SK-N-SH (cell line): ENCODE measurements at regions not wholly inside any gene's neighbourhood (a gene's known extent, or its start where the extent isn't known, plus 50 kb on each side); places are given as distances from the start of the nearest gene placed in this dataset.

Experiments
- CTCF ChIA-PET: fragments of 300-600, 350-600 bp; formaldehyde crosslinking; extraction: SDS; loops from one replicate; lab custom pipeline; 2021; lab: Yijun Ruan, JAX
- POLR2A ChIA-PET: fragments of 350-600 bp; sonication (Branson Sonifier 250); formaldehyde crosslinking; extraction: SDS; loops from one replicate; lab custom pipeline; 2020; ENCODE audit warnings: antibody characterized with exemption, inconsistent platforms; lab: Yijun Ruan, JAX
- DNase-seq: peaks from one replicate; pipeline ENCODE4 v3.0.0; 2012
- H2AFZ ChIP-seq: fragments of 200-600 bp; sonication (generic); 2 replicates; pipeline ENCODE4 v1.8.1; 2016; ENCODE audit warnings: antibody characterized with exemption, mild to moderate bottlenecking, low read depth
- H3F3A ChIP-seq: fragments of 200-600 bp; sonication (generic); replicated peaks from 2 replicates; pipeline ENCODE3; 2016; ENCODE audit warnings: antibody characterized with exemption, mild to moderate bottlenecking; ENCODE audit not compliant: insufficient read depth
- H3K27ac ChIP-seq, 2 experiments: fragments of 200-500 bp in 1 of 2; fragments of 200-600 bp in 1 of 2; sonication (Bioruptor generic) in 1 of 2; sonication (generic), shearing (Covaris generic) in 1 of 2; 2 replicates each; pipeline versions ENCODE4 v1.5.1 to v1.6.1; 2014 to 2016; ENCODE audit warnings: low read depth in 2 of 2, inconsistent platforms in 1 of 2, low read length in 1 of 2, mild to moderate bottlenecking in 1 of 2, mixed read lengths in 1 of 2
- H3K27me3 ChIP-seq: fragments of 200-600 bp; sonication (generic), shearing (Covaris generic); 2 replicates; pipeline ENCODE4 v1.6.1; 2016; ENCODE audit warnings: mixed run types; ENCODE audit not compliant: insufficient read depth
- H3K36me3 ChIP-seq, 2 experiments: fragments of 200-500 bp in 1 of 2; fragments of 200-600 bp in 1 of 2; sonication (Bioruptor generic) in 1 of 2; sonication (generic) in 1 of 2; replicated peaks in 1 of 2; 2 replicates each; pipeline versions ENCODE3 to v1.5.1; 2014 to 2016; ENCODE audit warnings: low read length in 1 of 2, mild to moderate bottlenecking in 1 of 2; ENCODE audit not compliant: insufficient read depth in 2 of 2, control insufficient read depth in 1 of 2
- H3K4me1 ChIP-seq, 2 experiments: fragments of 200-500 bp in 1 of 2; fragments of 200-600 bp in 1 of 2; sonication (Bioruptor generic) in 1 of 2; sonication (generic), shearing (Covaris generic) in 1 of 2; 2 replicates each; pipeline versions ENCODE4 v1.5.1 to v1.6.1; 2014 to 2016; ENCODE audit warnings: low read depth in 1 of 2, low read length in 1 of 2, mixed run types in 1 of 2; ENCODE audit not compliant: insufficient read depth in 2 of 2, control insufficient read depth in 1 of 2
- H3K4me2 ChIP-seq: fragments of 200-600 bp; sonication (generic), shearing (Covaris generic); 2 replicates; pipeline ENCODE4 v1.6.1; 2017; ENCODE audit warnings: mixed run types
- H3K4me3 ChIP-seq, 2 experiments: fragments of 200-500 bp in 1 of 2; fragments of 200-600 bp in 1 of 2; sonication (Bioruptor generic) in 1 of 2; sonication (generic), shearing (Covaris generic) in 1 of 2; 2 replicates each; pipeline versions ENCODE4 v1.5.1 to v1.8.1; 2014 to 2016; ENCODE audit warnings: low read depth in 2 of 2, inconsistent platforms in 1 of 2, low read length in 1 of 2, mild to moderate bottlenecking in 1 of 2, mixed read lengths in 1 of 2, moderate library complexity in 1 of 2
- H3K79me2 ChIP-seq: fragments of 200-600 bp; sonication (generic); 2 replicates; pipeline ENCODE4 v1.8.1; 2017; ENCODE audit warnings: mild to moderate bottlenecking; ENCODE audit not compliant: insufficient read depth
- H3K9ac ChIP-seq: fragments of 200-600 bp; sonication (generic); 2 replicates; pipeline ENCODE4 v1.6.1; 2017; ENCODE audit warnings: mixed run types
- H3K9me2 ChIP-seq: fragments of 200-600 bp; sonication (generic); 2 replicates; pipeline ENCODE4 v1.6.1; 2017; ENCODE audit warnings: mixed run types
- H3K9me3 ChIP-seq: fragments of 200-600 bp; sonication (generic); 2 replicates; pipeline ENCODE4 v1.6.1; 2017; ENCODE audit warnings: mixed run types, mild to moderate bottlenecking, moderate library complexity
- H4K20me1 ChIP-seq: fragments of 200-600 bp; sonication (generic); 2 replicates; pipeline ENCODE4 v1.6.1; 2017; ENCODE audit warnings: mild to moderate bottlenecking, mixed run types; ENCODE audit not compliant: insufficient read depth
- CHD2 ChIP-seq: fragments of 150-350 bp; IDR thresholded peaks from 2 replicates; pipeline ENCODE4 v1.6.1; 2018; ENCODE audit warnings: low read length; ENCODE audit not compliant: partially characterized antibody
- EP300 ChIP-seq, 2 experiments: IDR thresholded peaks; 2 replicates each; pipeline versions ENCODE4 v1.4.0 to v1.6.1; 2012; ENCODE audit warnings: borderline replicate concordance in 1 of 2, low read depth in 1 of 2, low read length in 1 of 2
- EZH2phosphoT487 ChIP-seq: fragments of 200-600 bp; sonication (generic); IDR thresholded peaks from 2 replicates; pipeline ENCODE4 v1.6.1; 2017; ENCODE audit warnings: low read depth, mixed run types, mild to moderate bottlenecking, antibody characterized with exemption, moderate library complexity, borderline replicate concordance
- FOXJ3 ChIP-seq: sonication (generic); formaldehyde crosslinking; IDR thresholded peaks from 2 replicates; pipeline ENCODE4 v1.5.1; 2020; ENCODE audit warnings: mild to moderate bottlenecking, missing genetic modification reagents
- GABPA ChIP-seq: IDR thresholded peaks from 2 replicates; pipeline ENCODE4 v1.4.0; 2012; ENCODE audit warnings: low read depth, mild to moderate bottlenecking
- GATA2 ChIP-seq: sonication (generic); formaldehyde crosslinking; IDR thresholded peaks from 2 replicates; pipeline ENCODE4 v1.5.0; 2020; ENCODE audit warnings: mild to moderate bottlenecking, missing genetic modification reagents
- IRF3 ChIP-seq: fragments of 150-350 bp; IDR thresholded peaks from 2 replicates; pipeline ENCODE4 v1.6.1; 2016; ENCODE audit warnings: mild to moderate bottlenecking, low read depth, low read length
- MEF2A ChIP-seq: IDR thresholded peaks from 2 replicates; pipeline ENCODE4 v1.4.0; 2012; ENCODE audit warnings: low read depth, borderline replicate concordance
- MXI1 ChIP-seq: IDR thresholded peaks from 2 replicates; pipeline ENCODE4 v1.6.1; 2012; ENCODE audit warnings: mild to moderate bottlenecking, low read depth, low read length, improper control_type of control experiment
- NRF1 ChIP-seq: IDR thresholded peaks from 2 replicates; pipeline ENCODE4 v1.6.1; 2012; ENCODE audit warnings: low read depth, mild to moderate bottlenecking, low read length
- RAD21 ChIP-seq: IDR thresholded peaks from 2 replicates; pipeline ENCODE4 v1.6.1; 2012; ENCODE audit warnings: mild to moderate bottlenecking, low read length
- RCOR1 ChIP-seq: fragments of 150-350 bp; IDR thresholded peaks from 2 replicates; pipeline ENCODE4 v1.6.1; 2017; ENCODE audit warnings: antibody characterized with exemption, low read length
- REST ChIP-seq: IDR thresholded peaks from 2 replicates; pipeline ENCODE4 v1.6.1; 2012; ENCODE audit warnings: mild to moderate bottlenecking, low read depth, low read length, moderate library complexity
- SMC3 ChIP-seq: IDR thresholded peaks from 2 replicates; pipeline ENCODE4 v1.6.1; 2012; ENCODE audit warnings: low read depth, low read length, improper control_type of control experiment
- TAF1 ChIP-seq: IDR thresholded peaks from 2 replicates; pipeline ENCODE4 v1.6.1; 2012; ENCODE audit warnings: low read depth, mild to moderate bottlenecking, low read length, moderate library complexity, borderline replicate concordance
- TEAD4 ChIP-seq: IDR thresholded peaks from 2 replicates; pipeline ENCODE4 v1.4.0; 2012; ENCODE audit warnings: mild to moderate bottlenecking, borderline replicate concordance; ENCODE audit not compliant: insufficient read depth
- USF1 ChIP-seq: IDR thresholded peaks from 2 replicates; pipeline ENCODE4 v1.4.0; 2012; ENCODE audit warnings: low read depth, borderline replicate concordance
- YY1 ChIP-seq: IDR thresholded peaks from 2 replicates; pipeline ENCODE4 v1.4.0; 2012; ENCODE audit warnings: low read depth, mild to moderate bottlenecking
- ZBTB33 ChIP-seq: IDR thresholded peaks from 2 replicates; pipeline ENCODE4 v1.4.0; 2012; ENCODE audit warnings: low read depth, borderline replicate concordance
- WGBS: methylation state at CpG from one replicate; pipeline ENCODE4 v1.1.6; 2017; ENCODE audit warnings: low lambda C conversion rate; 5-methylcytosine and 5-hydroxymethylcytosine counted together

- Histone ChIP-seq H3K27ac (peak overlapping the region in 1 of 2 experiments; percentile 90; a peak in 2 of 4 replicates), H3K4me2 (no peak overlapping the region), H4K20me1 (no peaks in the 10 kb centered on the region), H3K79me2 (no peaks in the 10 kb centered on the region), H3K9me2 (no peaks in the 10 kb centered on the region), H3K4me3 (no peak overlapping the region), H3F3A (no peaks in the 10 kb centered on the region), H3K9me3 (no peaks in the 10 kb centered on the region), H3K27me3 (no peaks in the 10 kb centered on the region), H3K9ac (no peak overlapping the region), H3K36me3 (no peaks in the 10 kb centered on the region), H2AFZ (no peak overlapping the region), H3K4me1 (peaks cover 0 to 13% of the 10 kb centered on the region in 2 experiments; a peak in 2 of 4 replicates)
- TF ChIP-seq EP300 (IDR thresholded peaks at IDR 0.05; ENCODE audit: borderline replicate concordance in 1 of 2, low read depth in 1 of 2, low read length in 1 of 2) (peak in 1 of 2 experiments; percentile 81; a peak in 2 of 4 replicates), IRF3 (no peak), REST (no peak), FOXJ3 (CRISPR knock-in tag) (peak; percentile 61; the same call in 1 of the 2 replicates), MEF2A (no peak), GATA2 (peak; percentile 92), RAD21 (peak; percentile 38; the same call in 1 of the 2 replicates), YY1 (no peak), RCOR1 (peak; percentile 82), CHD2 (peak; percentile 90)
- WGBS: 18% methylated on average over 8 of the region's 8 CpGs
- DNase-seq: peak; percentile 44
- CTCF ChIA-PET: no interaction called here
- POLR2A ChIA-PET: interaction anchor here (1.0 kb wide), 1 partner anchor 28 kb away, joined by 4 read pairs; no protein-coding TSS in a partner anchor
These were observed 143.8 kb upstream of the ADCY1 start for GRCh38 chr7:45430397-45430796.

- CTCF ChIA-PET: interaction anchor here (1.0 to 2.2 kb wide), 4 partner anchors 9 to 124 kb away, joined by 3 to 5 read pairs (median 4); no protein-coding TSS in a partner anchor
- WGBS: 38% methylated on average over 6 of the region's 6 CpGs
- H3K4me1 ChIP-seq: peaks cover 0 to 13% of the 10 kb centered on the region in 2 experiments; a peak in 2 of 4 replicates
- H3K79me2 ChIP-seq: no peaks in the 10 kb centered on the region
- H3K27ac ChIP-seq: no peak overlapping the region
- no peaks in the 10 kb centered on the region for H3K27me3 ChIP-seq
- no peak overlapping the region for H3K4me3 ChIP-seq
- no peak overlapping the region for H3K4me2 ChIP-seq
- POLR2A ChIA-PET: no interaction called here
- H3F3A ChIP-seq: no peaks in the 10 kb centered on the region
- no peaks in the 10 kb centered on the region for H3K9me2 ChIP-seq
- no peaks in the 10 kb centered on the region for H3K9me3 ChIP-seq
- no peaks in the 10 kb centered on the region for H3K36me3 ChIP-seq
- no peak for DNase-seq
- H4K20me1 ChIP-seq: no peaks in the 10 kb centered on the region
- no peak overlapping the region for H2AFZ ChIP-seq
- H3K9ac ChIP-seq: no peak overlapping the region
- TF ChIP-seq RAD21: no peak
- TF ChIP-seq YY1: no peak
- TF ChIP-seq NRF1: no peak
- TF ChIP-seq USF1: no peak
- TF ChIP-seq EZH2phosphoT487: no peak
- no peak for TF ChIP-seq SMC3
- no peak for TF ChIP-seq GABPA
- TF ChIP-seq MEF2A: no peak
- no peak for TF ChIP-seq ZBTB33
- no peak for TF ChIP-seq TAF1
- TF ChIP-seq TEAD4: no peak
- TF ChIP-seq MXI1: no peak
These were observed 139.9 kb upstream of the ADCY1 start for GRCh38 chr7:45434167-45434784.
